Neutrophil (primary cell): ENCODE measurements at regions not wholly inside any gene's neighbourhood (a gene's known extent, or its start where the extent isn't known, plus 50 kb on each side); places are given as distances from the start of the nearest gene placed in this dataset.
"Not testable (repeated sequence)": the region's sequence is repeated elsewhere in the genome, so short reads cannot be mapped to it uniquely, and the experiment has no call there.

Source experiments
- H3K27ac ChIP-seq: fragments of 200-600 bp; sonication (generic); 2 replicates; pipeline ENCODE4 v1.5.1; 2016; ENCODE audit warnings: mild to moderate bottlenecking, moderate library complexity
- H3K27me3 ChIP-seq: fragments of 200-600 bp; sonication (generic); 2 replicates; pipeline ENCODE4 v1.6.0; 2016; ENCODE audit warnings: mild to moderate bottlenecking
- H3K36me3 ChIP-seq: fragments of 200-600 bp; sonication (generic); 2 replicates; pipeline ENCODE4 v1.5.1; 2017
- H3K4me1 ChIP-seq, 2 experiments: fragments of 200-600 bp in 1 of 2; sonication (generic) in 1 of 2; 1 replicate in 1 of 2; 2 replicates in 1 of 2; pipeline versions ENCODE4 v1.5.1 to v1.6.1; 2013 to 2016; ENCODE audit warnings: low read depth in 1 of 2, low read length in 1 of 2, mild to moderate bottlenecking in 1 of 2, moderate library complexity in 1 of 2; ENCODE audit not compliant: control insufficient read depth in 1 of 2, insufficient read depth in 1 of 2
- H3K4me3 ChIP-seq, 2 experiments: fragments of 200-600 bp in 1 of 2; sonication (generic) in 1 of 2; 1 replicate in 1 of 2; 2 replicates in 1 of 2; pipeline ENCODE4 v1.5.1; 2013 to 2016; ENCODE audit warnings: low read depth in 1 of 2, low read length in 1 of 2, mild to moderate bottlenecking in 1 of 2, moderate library complexity in 1 of 2
- H3K9me3 ChIP-seq: fragments of 200-600 bp; sonication (generic); 2 replicates; pipeline ENCODE4 v1.5.1; 2016
- TF ChIP-seq, protein P1 (sequence below): fragments of 200-600 bp; sonication (generic); IDR thresholded peaks from 2 replicates; pipeline ENCODE4 v1.5.1; 2016; ENCODE audit warnings: antibody characterized with exemption

DNA sequence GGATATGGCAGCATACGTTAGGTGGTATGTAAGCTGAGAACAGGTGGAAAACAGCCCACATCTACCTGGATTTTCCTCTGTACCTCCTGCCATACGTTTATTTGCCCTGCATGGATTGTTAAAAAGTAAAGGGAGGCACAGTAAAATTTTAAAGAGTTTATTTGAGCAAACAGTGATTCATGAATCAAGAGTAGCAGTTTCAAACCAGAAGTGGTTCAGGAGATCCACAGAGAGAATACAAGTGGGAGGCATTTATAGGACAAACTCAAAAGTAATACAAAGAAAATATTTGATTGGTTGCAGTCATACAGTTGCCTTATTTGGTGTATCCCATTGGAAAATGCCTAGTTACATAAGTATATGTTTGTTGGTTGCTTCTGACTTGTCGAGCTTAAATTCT lies 117.6 kb downstream of the FAM170A start:
- TF ChIP-seq, protein P1, sequence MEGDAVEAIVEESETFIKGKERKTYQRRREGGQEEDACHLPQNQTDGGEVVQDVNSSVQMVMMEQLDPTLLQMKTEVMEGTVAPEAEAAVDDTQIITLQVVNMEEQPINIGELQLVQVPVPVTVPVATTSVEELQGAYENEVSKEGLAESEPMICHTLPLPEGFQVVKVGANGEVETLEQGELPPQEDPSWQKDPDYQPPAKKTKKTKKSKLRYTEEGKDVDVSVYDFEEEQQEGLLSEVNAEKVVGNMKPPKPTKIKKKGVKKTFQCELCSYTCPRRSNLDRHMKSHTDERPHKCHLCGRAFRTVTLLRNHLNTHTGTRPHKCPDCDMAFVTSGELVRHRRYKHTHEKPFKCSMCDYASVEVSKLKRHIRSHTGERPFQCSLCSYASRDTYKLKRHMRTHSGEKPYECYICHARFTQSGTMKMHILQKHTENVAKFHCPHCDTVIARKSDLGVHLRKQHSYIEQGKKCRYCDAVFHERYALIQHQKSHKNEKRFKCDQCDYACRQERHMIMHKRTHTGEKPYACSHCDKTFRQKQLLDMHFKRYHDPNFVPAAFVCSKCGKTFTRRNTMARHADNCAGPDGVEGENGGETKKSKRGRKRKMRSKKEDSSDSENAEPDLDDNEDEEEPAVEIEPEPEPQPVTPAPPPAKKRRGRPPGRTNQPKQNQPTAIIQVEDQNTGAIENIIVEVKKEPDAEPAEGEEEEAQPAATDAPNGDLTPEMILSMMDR: no peak
- Histone ChIP-seq H3K36me3 (no peaks in the 10 kb centered on the region), H3K4me1 (no peaks in the 10 kb centered on the region), H3K27ac (no peak overlapping the region), H3K4me3 (no peak overlapping the region), H3K27me3 (no peaks in the 10 kb centered on the region), H3K9me3 (no peaks in the 10 kb centered on the region)

DNA sequence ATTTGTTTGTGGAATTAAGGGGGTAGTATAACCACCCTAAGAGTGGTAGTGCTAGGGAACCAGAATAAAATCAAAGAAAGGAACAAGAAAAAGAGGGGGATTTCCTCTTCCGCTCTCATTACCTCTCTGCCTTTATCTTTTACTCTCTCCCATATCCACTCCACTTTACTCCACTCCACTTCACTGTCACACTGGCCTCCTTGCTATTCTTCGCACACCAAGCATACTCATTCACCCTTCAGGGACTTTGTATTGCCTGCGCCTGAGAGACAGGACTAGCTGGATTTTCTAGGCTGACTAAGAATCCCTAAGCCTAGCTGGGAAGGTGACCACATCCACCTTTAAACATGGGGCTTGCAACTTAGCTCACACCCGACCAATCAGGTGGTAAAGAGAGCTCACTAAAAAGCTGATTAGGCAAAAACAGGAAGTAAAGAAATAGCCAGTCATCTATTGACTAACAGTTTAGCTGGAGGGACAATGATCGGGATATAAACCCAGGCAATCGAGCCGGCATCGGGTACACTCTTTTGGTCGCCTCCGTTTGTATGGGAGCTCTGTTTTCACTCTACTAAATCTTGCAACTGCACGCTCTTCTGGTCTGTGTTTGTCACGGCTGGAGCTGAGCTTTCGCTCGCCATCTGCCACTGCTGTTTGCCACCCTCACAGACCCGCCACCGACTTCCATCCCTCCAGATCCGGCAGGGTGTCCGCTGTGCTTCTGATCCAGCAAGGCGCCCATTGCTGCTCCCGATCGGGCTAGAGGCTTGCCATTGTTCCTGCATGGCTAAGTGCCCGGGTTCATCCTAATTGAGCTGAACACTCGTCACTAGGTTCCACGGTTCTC lies 121.8 kb downstream of the FAM170A start:
- Histone ChIP-seq H3K27ac (no peak overlapping the region), H3K27me3 (no peaks in the 10 kb centered on the region), H3K9me3 (no peaks in the 10 kb centered on the region), H3K4me1 (no peaks in the 10 kb centered on the region), H3K36me3 (no peaks in the 10 kb centered on the region), H3K4me3 (no peak overlapping the region)
- TF ChIP-seq, protein P1: no peak

DNA sequence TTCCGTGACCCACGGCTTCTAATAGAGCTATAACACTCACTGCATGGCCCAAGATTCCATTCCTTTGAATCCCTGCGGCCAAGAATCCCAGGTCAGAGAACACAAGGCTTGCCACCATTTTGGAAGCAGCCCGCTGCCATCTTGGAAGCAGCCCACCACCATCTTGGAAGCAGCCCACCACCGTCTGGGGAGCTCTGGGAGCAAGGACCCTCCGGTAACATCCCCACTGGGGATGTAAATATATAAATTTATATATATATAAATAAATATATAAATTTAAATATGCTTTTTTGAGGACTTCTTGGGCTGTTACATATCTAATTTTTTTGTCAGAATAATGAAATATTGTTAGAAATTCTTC lies 122.4 kb downstream of the FAM170A start:
- Histone ChIP-seq H3K27ac (no peak overlapping the region), H3K36me3 (no peaks in the 10 kb centered on the region), H3K27me3 (no peaks in the 10 kb centered on the region), H3K4me1 (no peaks in the 10 kb centered on the region), H3K9me3 (no peaks in the 10 kb centered on the region), H3K4me3 (no peak overlapping the region)
- TF ChIP-seq, protein P1: no peak

DNA sequence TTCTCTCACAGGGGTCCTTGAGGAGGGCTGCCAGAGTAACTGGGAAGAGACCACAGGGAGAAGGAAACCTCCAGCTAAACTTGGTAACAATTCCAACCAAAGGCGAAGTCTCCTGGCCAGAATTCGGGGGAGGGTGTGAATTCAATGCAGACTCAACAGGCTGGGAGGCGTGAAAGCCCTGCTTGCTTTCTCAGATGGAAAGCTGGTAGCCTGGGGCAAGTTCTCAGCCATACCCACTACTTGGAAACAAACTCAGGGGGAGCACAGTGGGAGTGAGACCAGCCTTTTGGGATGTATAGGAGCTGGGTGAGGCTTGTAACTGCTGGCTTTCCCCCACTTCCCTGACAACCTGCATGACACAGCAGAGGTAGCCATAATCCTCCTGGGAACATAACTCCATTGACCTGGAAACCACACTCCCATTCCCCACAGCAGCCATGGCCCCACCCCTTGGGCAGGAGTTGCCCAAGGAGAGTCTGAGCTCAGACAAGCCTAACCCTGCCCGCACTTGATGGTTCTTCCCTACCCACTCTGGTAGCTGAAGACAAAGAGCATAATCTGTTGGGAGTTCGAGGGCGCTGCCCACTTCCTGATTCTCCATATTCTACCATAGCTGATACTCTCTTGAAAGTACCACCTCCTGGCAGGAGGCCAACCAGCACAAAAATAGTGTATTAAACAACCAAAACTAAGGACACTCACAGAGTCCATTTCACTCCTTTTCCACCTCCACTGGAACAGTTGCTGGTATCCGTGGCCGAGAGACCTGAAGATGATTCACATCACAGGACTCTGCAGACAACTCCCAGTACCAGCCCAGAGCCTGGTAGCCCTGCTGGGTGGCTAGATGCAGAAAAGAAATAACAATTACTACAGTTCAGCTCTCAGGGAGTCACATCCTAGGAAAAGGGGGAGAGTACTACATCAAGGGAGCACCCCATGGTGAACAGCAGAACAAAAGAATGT lies 123.8 kb downstream of the FAM170A start:
- Histone ChIP-seq H3K4me3 (no peak overlapping the region), H3K4me1 (no peaks in the 10 kb centered on the region), H3K36me3 (no peaks in the 10 kb centered on the region), H3K27ac (no peak overlapping the region), H3K27me3 (no peaks in the 10 kb centered on the region), H3K9me3 (no peaks in the 10 kb centered on the region)
- TF ChIP-seq, protein P1: no peak

DNA sequence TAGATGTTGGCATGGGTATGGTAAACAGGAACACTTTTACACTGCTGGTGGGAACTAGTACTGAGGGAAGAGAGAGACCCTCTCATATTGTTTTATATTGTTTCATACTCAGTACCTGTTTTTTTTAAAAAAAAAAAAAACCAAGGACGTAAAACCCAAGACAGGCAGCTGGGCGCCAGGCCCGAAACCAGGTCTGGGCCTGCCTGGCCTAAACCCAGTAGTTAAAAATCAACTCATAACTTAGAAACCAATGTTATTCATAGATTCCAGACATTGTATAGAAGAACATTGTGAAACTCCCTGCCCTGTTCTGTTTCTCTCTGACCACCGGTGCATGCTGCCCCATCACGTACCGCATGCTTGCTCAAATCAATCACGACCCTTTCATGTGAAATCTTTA lies 125.5 kb downstream of the FAM170A start:
- H3K4me1 ChIP-seq, H3K27ac ChIP-seq, H3K4me3 ChIP-seq, H3K27me3 ChIP-seq, H3K9me3 ChIP-seq, H3K36me3 ChIP-seq: not testable (repeated sequence)

DNA sequence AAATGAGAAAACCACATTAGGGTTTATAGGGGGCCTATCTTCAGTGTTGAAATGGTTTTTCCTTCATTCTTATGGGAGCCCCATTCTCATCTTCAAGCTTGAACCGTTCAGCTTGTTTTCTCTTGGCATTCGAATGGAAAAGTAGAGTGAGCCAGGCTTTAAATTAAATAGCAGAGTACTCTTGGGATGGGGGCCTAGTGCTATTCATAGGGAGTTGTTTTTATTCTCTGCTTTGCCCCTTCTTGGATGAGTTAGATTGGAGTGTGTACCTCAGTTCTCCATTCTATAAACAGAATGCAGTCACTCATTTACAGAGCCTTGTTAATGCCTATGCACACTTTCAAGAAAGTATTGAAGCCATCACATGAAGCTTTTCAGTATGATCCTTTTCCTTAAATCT lies 127.9 kb downstream of the FAM170A start:
- no peak overlapping the region for H3K4me3 ChIP-seq
- no peaks in the 10 kb centered on the region for H3K27me3 ChIP-seq
- TF ChIP-seq, protein P1: no peak
- H3K36me3 ChIP-seq: no peaks in the 10 kb centered on the region
- no peaks in the 10 kb centered on the region for H3K9me3 ChIP-seq
- H3K4me1 ChIP-seq: no peaks in the 10 kb centered on the region
- H3K27ac ChIP-seq: no peak overlapping the region

DNA sequence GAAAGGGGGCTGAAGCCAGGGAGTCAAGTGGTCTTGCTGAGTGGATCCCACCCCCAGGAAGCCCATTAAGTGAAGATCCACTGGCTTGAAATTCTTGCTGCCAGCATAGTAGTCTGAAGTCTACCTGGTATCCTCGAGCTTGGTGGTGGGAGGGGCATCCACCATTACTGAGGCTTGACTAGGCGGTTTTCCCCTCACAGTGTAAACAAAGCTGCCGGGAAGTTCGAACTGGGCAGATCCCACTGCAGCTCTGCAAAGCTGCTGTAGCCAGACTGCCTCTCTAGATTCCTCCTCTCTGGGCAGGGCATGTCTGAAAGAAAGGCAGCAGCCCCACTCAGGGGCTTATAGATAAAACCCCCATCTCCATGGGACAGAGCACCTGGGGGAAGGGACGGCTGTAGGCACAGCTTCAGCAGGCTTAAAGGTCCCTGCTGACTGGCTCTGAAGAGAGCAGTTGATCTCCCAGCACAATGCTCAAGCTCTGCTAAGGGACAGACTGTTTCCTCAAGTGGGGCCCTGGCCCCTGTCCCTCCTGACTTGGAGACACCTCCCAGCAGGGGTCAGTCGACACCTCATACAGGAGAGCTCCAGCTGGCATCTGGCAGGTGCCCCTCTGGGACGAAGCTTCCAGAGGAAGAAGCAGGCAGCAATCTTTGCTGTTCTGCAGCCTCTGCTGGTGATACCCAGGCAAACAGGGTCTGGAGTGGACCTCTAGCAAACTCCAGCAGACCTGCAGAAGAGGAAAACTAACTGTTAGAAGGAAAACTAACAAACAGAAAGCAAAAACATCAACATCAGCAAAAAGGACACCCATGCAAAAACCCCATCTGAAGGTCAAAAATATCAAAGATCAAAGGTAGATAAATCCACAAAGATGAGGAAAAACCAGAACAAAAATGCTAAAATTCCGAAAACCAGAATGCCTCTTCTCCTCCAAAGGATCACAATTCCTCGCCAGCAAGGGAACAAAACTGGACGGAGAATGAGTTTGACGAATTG lies 140.6 kb downstream of the FAM170A start:
- H3K9me3 ChIP-seq, H3K4me3 ChIP-seq, H3K27me3 ChIP-seq, H3K27ac ChIP-seq, H3K36me3 ChIP-seq, H3K4me1 ChIP-seq: not testable (repeated sequence)

DNA sequence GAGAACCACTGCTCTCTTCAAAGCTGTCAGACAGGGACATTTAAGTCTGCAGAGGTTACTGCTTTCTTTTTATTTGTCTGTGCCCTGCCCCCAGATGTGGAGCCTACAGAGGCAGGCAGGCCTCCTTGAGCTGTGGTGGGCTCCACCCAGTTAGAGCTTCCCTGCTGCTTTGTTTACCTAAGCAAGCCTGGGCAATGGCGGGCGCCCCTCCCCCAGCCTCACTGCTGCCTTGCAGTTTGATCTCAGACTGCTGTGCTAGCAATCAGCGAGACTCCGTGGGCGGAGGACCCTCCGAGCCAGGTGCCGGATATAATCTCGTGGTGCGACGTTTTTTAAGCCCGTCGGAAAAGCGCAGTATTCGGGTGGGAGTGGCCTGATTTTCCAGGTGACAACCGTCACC lies 150.8 kb downstream of the FAM170A start:
- not testable (repeated sequence) for H3K36me3 ChIP-seq, H3K27me3 ChIP-seq, H3K4me3 ChIP-seq, H3K9me3 ChIP-seq, H3K4me1 ChIP-seq, H3K27ac ChIP-seq
